Keratinocyte (primary cell): ENCODE measurements at regions not wholly inside any gene's neighbourhood (a gene's known extent, or its start where the extent isn't known, plus 50 kb on each side); places are given as distances from the start of the nearest gene placed in this dataset.

Source experiments
- DNase-seq: peaks from one replicate; pipeline ENCODE4 v3.0.0-alpha.2; 2011; ENCODE audit warnings: low read depth, missing footprints, low spot score
- FAIRE-seq: peaks from 2 replicates; lab custom pipeline; 2011; peaks lifted over from hg19 to GRCh38; lab: Jason Lieb, UNC
- H2AFZ ChIP-seq: 2 replicates; pipeline ENCODE4 v1.6.0; 2012; ENCODE audit warnings: low read length, control low read depth, inconsistent platforms; ENCODE audit not compliant: control insufficient read depth
- H3K27ac ChIP-seq: 2 replicates; pipeline ENCODE4 v1.5.1; 2011; ENCODE audit warnings: low read length; ENCODE audit not compliant: control insufficient read depth, insufficient read depth
- H3K27me3 ChIP-seq: 3 replicates; pipeline ENCODE4 v1.6.0; 2011; ENCODE audit warnings: low read length; ENCODE audit not compliant: control insufficient read depth, insufficient read depth; ENCODE audit errors: extremely low read depth
- H3K36me3 ChIP-seq, 2 experiments: 2 replicates in 1 of 2; 3 replicates in 1 of 2; pipeline ENCODE4 v1.5.1; 2011; ENCODE audit warnings: low read length in 2 of 2, mild to moderate bottlenecking in 1 of 2; ENCODE audit not compliant: control insufficient read depth in 2 of 2, insufficient read depth in 2 of 2; ENCODE audit errors: extremely low read depth in 1 of 2
- H3K4me1 ChIP-seq: 3 replicates; pipeline ENCODE4 v1.5.1; 2011; ENCODE audit warnings: low read length; ENCODE audit not compliant: control insufficient read depth, insufficient read depth; ENCODE audit errors: extremely low read depth
- H3K4me2 ChIP-seq: 3 replicates; pipeline ENCODE4 v1.6.0; 2011; ENCODE audit warnings: low read depth, low read length; ENCODE audit not compliant: control insufficient read depth, insufficient read depth; ENCODE audit errors: extremely low read depth
- H3K4me3 ChIP-seq, 3 experiments: fragments of 200-600 bp in 1 of 3; sonication (generic) in 1 of 3; 2 replicates in 2 of 3; 3 replicates in 1 of 3; pipeline ENCODE4 v1.5.1; 2011 to 2016; ENCODE audit warnings: low read length in 3 of 3, mild to moderate bottlenecking in 3 of 3, control low read depth in 2 of 3, inconsistent platforms in 1 of 3, low read depth in 1 of 3, mixed read lengths in 1 of 3, mixed run types in 1 of 3, moderate library complexity in 1 of 3; ENCODE audit not compliant: control insufficient read depth in 2 of 3, insufficient read depth in 2 of 3; ENCODE audit errors: extremely low read depth in 1 of 3
- H3K79me2 ChIP-seq: 2 replicates; pipeline ENCODE4 v1.6.0; 2012; ENCODE audit warnings: low read length; ENCODE audit not compliant: control insufficient read depth, insufficient read depth
- H3K9ac ChIP-seq: 3 replicates; pipeline ENCODE4 v1.6.0; 2011; ENCODE audit warnings: low read length; ENCODE audit not compliant: control insufficient read depth, insufficient read depth; ENCODE audit errors: extremely low read depth
- H3K9me1 ChIP-seq: 3 replicates; pipeline ENCODE4 v1.6.0; 2011; ENCODE audit warnings: low read length; ENCODE audit not compliant: control insufficient read depth, insufficient read depth; ENCODE audit errors: extremely low read depth
- H3K9me3 ChIP-seq: 2 replicates; pipeline ENCODE4 v1.5.1; 2012; ENCODE audit warnings: low read depth, low read length; ENCODE audit not compliant: control insufficient read depth
- H4K20me1 ChIP-seq: 3 replicates; pipeline ENCODE4 v1.6.0; 2011; ENCODE audit warnings: low read length; ENCODE audit not compliant: control insufficient read depth, insufficient read depth; ENCODE audit errors: extremely low read depth
- CTCF ChIP-seq, 3 experiments: IDR thresholded peaks in 1 of 3; conservative IDR thresholded peaks in 1 of 3; optimal IDR thresholded peaks in 1 of 3; 2 replicates in 2 of 3; 3 replicates in 1 of 3; pipeline versions ENCODE3 to v1.5.1; 2011; ENCODE audit warnings: low read length in 3 of 3, mild to moderate bottlenecking in 3 of 3, moderate library complexity in 2 of 3, control low read depth in 1 of 3, inconsistent platforms in 1 of 3; ENCODE audit not compliant: insufficient read depth in 2 of 3; ENCODE audit errors: extremely low read depth in 1 of 3
- EZH2 ChIP-seq: IDR thresholded peaks from one replicate; pipeline ENCODE4 v1.6.1; 2012; ENCODE audit warnings: inconsistent platforms, mild to moderate bottlenecking, low read length, moderate library complexity
- dilution Hi-C: fragments of 300-500 bp; cut with MboI; formaldehyde crosslinking; loops from one replicate; pipeline ENCODE4 v1.7.0; 2020; ENCODE audit warnings: low sequenced_read_pairs; ENCODE audit not compliant: extremely low pct_ligation_motif_present

- H3K27me3 ChIP-seq: no peaks in the 10 kb centered on the region
- no peak overlapping the region for H3K9ac ChIP-seq
- H3K9me1 ChIP-seq: no peaks in the 10 kb centered on the region
- dilution Hi-C loops: no loop called here
- TF ChIP-seq CTCF (optimal IDR thresholded peaks at IDR 0.05 in 1 of 3, IDR thresholded peaks at IDR 0.05 in 1 of 3, conservative IDR thresholded peaks at IDR 0.05 in 1 of 3; ENCODE audit: extremely low read depth in 1 of 3, insufficient read depth in 2 of 3, low read length in 3 of 3) (no peak), EZH2 (no peak)
- H3K27ac ChIP-seq: no peak overlapping the region
- H3K4me1 ChIP-seq: no peaks in the 10 kb centered on the region
- H3K9me3 ChIP-seq: peaks cover 5% of the 10 kb centered on the region
- H2AFZ ChIP-seq: no peak overlapping the region
- no peaks in the 10 kb centered on the region for H4K20me1 ChIP-seq
- H3K4me3 ChIP-seq: no peak overlapping the region
- FAIRE-seq (no peak), DNase-seq (no peak)
- no peaks in the 10 kb centered on the region for H3K79me2 ChIP-seq
- H3K4me2 ChIP-seq: no peak overlapping the region
- H3K36me3 ChIP-seq: no peaks in the 10 kb centered on the region
Measured at GRCh38 chr10:2478656-2479055, 588.7 kb upstream of the PFKP start.

GRCh38 chr10:2476812-2477553 is 590.4 kb upstream of the PFKP start:
- Histone ChIP-seq H3K79me2 (no peaks in the 10 kb centered on the region), H3K4me2 (no peak overlapping the region)

More at GRCh38 chr10:2476812-2477553, 590.4 kb upstream of the PFKP start:
- Histone ChIP-seq H3K36me3 (no peaks in the 10 kb centered on the region), H2AFZ (no peak overlapping the region), H3K27me3 (no peaks in the 10 kb centered on the region), H3K9me1 (no peaks in the 10 kb centered on the region), H3K9me3 (peaks cover 5% of the 10 kb centered on the region), H3K27ac (no peak overlapping the region), H3K4me3 (no peak overlapping the region), H3K4me1 (no peaks in the 10 kb centered on the region), H4K20me1 (no peaks in the 10 kb centered on the region), H3K9ac (no peak overlapping the region)
- dilution Hi-C loops: no loop called here
- no peak for TF ChIP-seq CTCF (optimal IDR thresholded peaks at IDR 0.05 in 1 of 3, IDR thresholded peaks at IDR 0.05 in 1 of 3, conservative IDR thresholded peaks at IDR 0.05 in 1 of 3; ENCODE audit: extremely low read depth in 1 of 3, insufficient read depth in 2 of 3, low read length in 3 of 3)
- TF ChIP-seq EZH2: no peak
- FAIRE-seq (no peak), DNase-seq (no peak)
